ENCODE measurements at regions not wholly inside any gene's neighbourhood (a gene's known extent, or its start where the extent isn't known, plus 50 kb on each side); places are given as distances from the start of the nearest gene placed in this dataset.
A peak's percentile ranks its signal among the peaks of the same experiment; 100 is the strongest.

DNA sequence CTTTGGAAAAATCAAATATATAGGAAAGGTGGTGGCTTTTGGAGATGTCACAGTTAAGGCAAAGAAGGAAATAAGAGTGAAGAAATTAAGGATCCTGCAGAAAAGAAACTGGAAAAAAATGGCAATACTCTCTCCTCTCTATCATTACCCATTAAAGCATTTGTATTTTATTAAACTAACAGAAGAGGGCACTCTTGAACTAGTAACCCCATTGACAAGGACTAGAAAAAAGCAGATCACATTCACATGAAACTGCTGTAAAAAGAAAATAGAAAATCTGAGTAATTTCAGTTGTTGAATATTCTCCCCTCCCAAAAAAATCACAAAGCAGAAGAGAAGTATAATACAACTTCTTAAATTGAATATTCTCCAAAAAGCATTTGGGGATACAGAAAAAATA lies 104.1 kb upstream of the SLC35B3 start:
- TF ChIP-seq, protein P1, sequence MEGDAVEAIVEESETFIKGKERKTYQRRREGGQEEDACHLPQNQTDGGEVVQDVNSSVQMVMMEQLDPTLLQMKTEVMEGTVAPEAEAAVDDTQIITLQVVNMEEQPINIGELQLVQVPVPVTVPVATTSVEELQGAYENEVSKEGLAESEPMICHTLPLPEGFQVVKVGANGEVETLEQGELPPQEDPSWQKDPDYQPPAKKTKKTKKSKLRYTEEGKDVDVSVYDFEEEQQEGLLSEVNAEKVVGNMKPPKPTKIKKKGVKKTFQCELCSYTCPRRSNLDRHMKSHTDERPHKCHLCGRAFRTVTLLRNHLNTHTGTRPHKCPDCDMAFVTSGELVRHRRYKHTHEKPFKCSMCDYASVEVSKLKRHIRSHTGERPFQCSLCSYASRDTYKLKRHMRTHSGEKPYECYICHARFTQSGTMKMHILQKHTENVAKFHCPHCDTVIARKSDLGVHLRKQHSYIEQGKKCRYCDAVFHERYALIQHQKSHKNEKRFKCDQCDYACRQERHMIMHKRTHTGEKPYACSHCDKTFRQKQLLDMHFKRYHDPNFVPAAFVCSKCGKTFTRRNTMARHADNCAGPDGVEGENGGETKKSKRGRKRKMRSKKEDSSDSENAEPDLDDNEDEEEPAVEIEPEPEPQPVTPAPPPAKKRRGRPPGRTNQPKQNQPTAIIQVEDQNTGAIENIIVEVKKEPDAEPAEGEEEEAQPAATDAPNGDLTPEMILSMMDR (IDR thresholded peaks at IDR 0.05): peak; percentile 24
- Histone ChIP-seq H3K9me3 (no peaks in the 10 kb centered on the region), H3K27ac (no peak overlapping the region), H3K27me3 (no peaks in the 10 kb centered on the region), H3K36me3 (no peaks in the 10 kb centered on the region), H3K4me3 (no peak overlapping the region), H3K4me1 (no peaks in the 10 kb centered on the region)
- ATAC-seq (no peak), DNase-seq (no peak)
- intact Hi-C loops (cut with DNase I): no loop called here

DNA sequence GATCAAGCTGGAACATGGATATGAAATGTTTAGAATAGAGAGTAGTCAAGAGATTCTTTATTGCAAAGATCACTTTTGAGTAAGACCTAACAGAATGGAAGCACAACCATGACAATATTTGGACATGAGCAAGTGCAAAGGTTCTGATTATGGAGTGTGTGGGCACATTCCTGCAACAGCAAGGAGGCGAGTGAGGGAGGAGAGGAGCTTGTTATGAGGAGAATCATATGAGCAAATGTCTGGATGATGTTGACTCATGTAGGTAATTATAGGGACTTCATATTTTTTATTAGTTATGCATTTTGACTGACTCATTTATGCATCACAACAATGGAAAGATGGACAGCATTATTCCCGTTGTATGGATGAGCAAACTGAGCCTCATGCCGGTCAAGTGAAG lies 100.8 kb upstream of the SLC35B3 start:
- Histone ChIP-seq H3K36me3 (no peaks in the 10 kb centered on the region), H3K4me3 (no peak overlapping the region), H3K27ac (no peak overlapping the region), H3K27me3 (no peaks in the 10 kb centered on the region), H3K4me1 (no peaks in the 10 kb centered on the region), H3K9me3 (no peaks in the 10 kb centered on the region)
- intact Hi-C loops (cut with DNase I): no loop called here
- ATAC-seq: no peak
- TF ChIP-seq, protein P1 (IDR thresholded peaks at IDR 0.05): no peak
- DNase-seq: no peak

DNA sequence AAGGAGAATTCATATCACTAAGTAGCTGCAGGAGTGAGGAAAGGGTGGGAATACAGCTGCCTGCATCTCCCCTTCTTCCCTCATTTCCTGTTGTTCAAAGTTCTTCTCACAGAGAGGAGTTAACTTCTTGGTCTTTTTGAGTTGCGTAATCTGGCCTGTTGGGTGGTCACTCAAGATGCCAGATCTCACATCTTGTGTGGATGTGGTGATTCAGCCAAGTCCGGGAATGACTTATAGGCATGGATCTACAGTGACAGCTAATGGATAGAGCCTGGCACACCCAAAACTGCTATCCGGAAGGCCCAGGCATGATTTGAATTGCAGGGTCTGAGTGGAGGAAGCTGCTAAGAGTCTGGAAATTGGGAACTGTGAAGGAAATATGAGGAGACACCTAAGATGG lies 100.2 kb upstream of the SLC35B3 start:
- Histone ChIP-seq H3K4me3 (no peak overlapping the region), H3K9me3 (no peaks in the 10 kb centered on the region), H3K4me1 (no peaks in the 10 kb centered on the region), H3K27ac (no peak overlapping the region), H3K27me3 (no peaks in the 10 kb centered on the region), H3K36me3 (no peaks in the 10 kb centered on the region)
- intact Hi-C loops (cut with DNase I): no loop called here
- DNase-seq (no peak), ATAC-seq (no peak)
- TF ChIP-seq, protein P1 (IDR thresholded peaks at IDR 0.05): no peak

DNA sequence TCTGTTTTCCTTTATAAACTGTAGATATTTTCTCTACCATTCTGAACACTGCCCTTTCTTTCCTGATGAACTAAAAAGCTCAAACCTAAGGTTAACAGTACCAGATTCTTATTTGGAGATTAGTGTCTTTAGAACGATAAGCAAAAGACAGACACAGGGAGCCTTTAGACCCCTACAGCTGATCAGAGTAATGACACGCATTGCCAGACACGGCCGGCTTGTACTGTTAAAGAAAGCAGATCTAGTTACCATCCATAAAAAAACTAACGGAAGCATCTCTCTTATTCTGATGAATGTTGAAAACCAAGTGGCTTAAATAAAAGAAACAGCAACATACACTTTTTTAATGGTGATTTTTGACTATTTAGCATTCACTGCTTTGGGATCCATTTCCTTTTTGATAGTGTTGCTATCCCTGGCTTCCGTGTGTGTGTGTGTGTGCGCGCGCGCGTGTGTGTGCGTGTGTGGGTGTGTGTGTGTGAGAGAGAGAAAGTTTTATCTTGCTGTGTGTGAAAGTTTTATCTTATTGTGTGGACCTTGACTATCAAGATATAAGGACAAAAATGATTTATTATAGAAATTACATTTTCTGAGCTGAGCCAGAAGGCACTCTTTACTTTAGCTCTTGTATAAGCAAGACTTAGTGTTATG lies 95.6 kb upstream of the SLC35B3 start:
- H3K27ac ChIP-seq: no peak overlapping the region
- peak overlapping the region; percentile 12 for H3K4me3 ChIP-seq
- H3K4me1 ChIP-seq: no peaks in the 10 kb centered on the region
- intact Hi-C loops (cut with DNase I): no loop called here
- ATAC-seq: no peak
- no peak for DNase-seq
- TF ChIP-seq, protein P1 (IDR thresholded peaks at IDR 0.05): peak; percentile 6
- H3K36me3 ChIP-seq: no peaks in the 10 kb centered on the region
- no peaks in the 10 kb centered on the region for H3K9me3 ChIP-seq
- H3K27me3 ChIP-seq: no peaks in the 10 kb centered on the region

DNA sequence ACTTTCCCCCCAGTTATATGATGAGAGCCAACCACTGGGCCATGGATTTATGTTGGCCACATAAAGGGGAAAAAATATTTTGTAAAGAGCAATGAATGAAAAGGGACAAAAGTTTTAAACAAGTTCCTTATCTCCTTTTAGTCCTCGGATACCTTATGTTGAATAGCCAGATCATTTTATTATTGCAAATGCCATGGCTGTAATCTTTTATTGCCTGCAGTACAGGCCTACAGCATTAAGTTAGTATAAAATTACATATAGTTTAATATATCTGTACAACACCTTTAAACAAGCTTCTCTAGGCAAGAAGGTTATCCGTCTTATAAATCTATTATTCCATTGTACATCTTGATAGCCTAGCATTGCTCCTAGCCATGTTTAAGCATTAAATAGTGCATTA lies 93.9 kb upstream of the SLC35B3 start:
- Histone ChIP-seq H3K9me3 (no peaks in the 10 kb centered on the region), H3K4me3 (no peak overlapping the region), H3K27me3 (no peaks in the 10 kb centered on the region), H3K4me1 (no peaks in the 10 kb centered on the region), H3K27ac (no peak overlapping the region), H3K36me3 (no peaks in the 10 kb centered on the region)
- ATAC-seq: no peak
- no peak for DNase-seq
- TF ChIP-seq, protein P1 (IDR thresholded peaks at IDR 0.05): no peak
- intact Hi-C loops (cut with DNase I): no loop called here

DNA sequence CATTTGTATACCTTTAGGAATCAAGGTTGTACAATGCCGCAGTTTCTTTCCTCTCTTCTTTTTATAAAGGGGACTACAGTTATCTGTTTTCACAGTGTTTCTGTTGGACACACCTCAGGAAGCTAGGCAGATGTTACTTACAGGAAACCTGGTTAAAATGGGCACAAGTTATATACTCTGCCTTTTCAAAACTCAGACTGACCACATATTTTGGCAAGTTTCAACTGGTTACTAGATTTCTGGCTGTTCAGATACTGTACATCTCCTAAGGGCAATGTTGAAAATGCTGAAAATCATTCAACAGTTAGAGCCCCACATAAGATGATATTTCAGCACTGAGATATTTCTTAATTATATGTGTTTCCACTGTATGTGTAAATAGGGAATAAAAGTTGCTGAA lies 92.5 kb upstream of the SLC35B3 start:
- Histone ChIP-seq H3K4me1 (no peaks in the 10 kb centered on the region), H3K27me3 (no peaks in the 10 kb centered on the region), H3K36me3 (no peaks in the 10 kb centered on the region), H3K4me3 (no peak overlapping the region), H3K27ac (no peak overlapping the region), H3K9me3 (no peaks in the 10 kb centered on the region)
- intact Hi-C loops (cut with DNase I): no loop called here
- TF ChIP-seq, protein P1 (IDR thresholded peaks at IDR 0.05): no peak
- ATAC-seq (no peak), DNase-seq (no peak)

Measured in upper lobe of right lung (tissue), 1 donor.